SHP77 (cell line): ENCODE measurements at regions not wholly inside any gene's neighbourhood (a gene's known extent, or its start where the extent isn't known, plus 50 kb on each side); places are given as distances from the start of the nearest gene placed in this dataset.

Experiments used
- DNase-seq, 2 experiments: peaks; one replicate each; lab custom pipeline; 2025; lab: John Stamatoyannopoulos, UW

DNA sequence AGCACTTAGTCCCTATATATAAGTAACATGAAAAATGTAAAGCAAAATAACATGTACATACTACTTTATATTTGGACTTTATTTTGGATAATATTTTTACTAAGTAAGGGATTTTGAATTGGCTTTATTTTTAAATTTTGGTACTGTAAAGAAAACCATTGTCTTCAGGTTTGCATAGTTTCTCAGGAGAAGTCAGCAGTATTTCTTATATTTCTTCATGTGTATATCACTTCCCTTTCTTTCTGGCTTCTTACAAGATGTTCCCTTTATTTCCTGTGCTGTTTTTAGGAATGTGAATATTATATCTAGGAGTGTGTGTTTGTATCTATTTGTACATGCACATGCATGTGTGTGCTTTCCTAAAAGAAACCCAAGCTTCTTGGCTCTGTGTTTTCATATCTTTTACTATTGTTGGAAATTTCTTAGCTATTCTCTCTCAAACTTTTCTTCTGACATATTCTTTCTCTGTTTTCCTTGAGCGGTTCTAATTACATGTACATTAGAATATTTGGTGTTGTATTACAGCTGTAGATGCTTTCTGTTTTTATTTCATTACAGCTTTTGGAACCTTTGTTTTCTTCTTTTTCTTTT is 1549.7 kb upstream of the ACVR2A start:
- DNase-seq: no peak

- DNase-seq: no peak
Measured at GRCh38 chr2:146287281-146287680, 1557.5 kb upstream of the ACVR2A start.

GRCh38 chr2:146278881-146279280 is 1565.9 kb upstream of the ACVR2A start:
- DNase-seq: no peak

DNA sequence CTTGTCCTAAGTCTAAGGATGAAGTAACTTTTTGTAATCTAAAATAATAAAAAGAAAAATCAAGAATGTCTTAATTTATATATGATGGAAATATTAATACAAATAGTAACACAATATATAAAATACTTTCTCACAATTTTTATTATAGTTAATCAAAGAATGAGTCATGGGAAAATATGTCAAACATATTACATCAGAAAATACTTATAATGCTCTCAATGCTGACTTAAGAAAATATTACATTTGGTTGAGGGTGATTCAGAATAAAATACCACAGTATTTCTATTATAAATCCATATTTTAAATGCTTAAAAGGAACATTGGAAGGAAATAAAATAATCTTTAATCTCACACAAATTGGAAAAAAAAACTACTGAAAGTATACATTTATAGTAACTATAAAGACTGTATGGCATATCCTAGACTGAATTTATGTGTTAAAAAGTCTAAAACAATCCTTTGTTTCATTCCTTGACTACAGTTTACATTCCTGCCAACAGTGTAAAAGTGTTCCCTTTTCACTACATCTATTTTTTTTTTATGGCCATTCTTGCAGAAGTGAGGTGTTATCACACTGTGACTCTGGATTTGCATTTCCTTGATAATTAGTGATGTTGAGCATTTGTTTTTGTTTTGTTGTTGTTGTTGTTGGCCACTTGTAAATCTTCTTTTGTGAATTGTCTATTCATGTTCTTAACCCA is 1573.5 kb upstream of the ACVR2A start:
- DNase-seq: no peak

GRCh38 chr2:146270618-146271017 is 1574.2 kb upstream of the ACVR2A start:
- no peak for DNase-seq

- no peak for DNase-seq
Measured at GRCh38 chr2:146267093-146267492, 1577.7 kb upstream of the ACVR2A start.

DNA sequence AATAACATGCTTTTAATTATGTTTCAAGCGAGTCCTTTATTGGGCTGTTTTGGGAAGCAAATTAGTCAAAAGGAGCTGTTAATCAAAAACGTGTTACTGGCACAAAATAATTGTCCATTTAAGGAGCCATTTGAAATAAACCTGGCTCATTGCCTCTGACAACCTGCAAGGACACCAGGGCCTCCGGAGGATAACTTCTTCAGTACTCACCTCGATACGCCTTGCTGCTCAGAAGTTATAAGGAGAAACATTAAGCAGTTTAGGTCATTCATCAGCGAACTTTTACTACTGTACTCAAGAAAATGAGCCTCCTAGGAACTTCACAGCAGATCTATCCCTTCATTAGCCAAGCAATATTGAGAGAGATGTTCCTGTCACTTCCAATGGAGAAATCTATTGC is 1579.2 kb upstream of the ACVR2A start:
- DNase-seq: no peak

DNA sequence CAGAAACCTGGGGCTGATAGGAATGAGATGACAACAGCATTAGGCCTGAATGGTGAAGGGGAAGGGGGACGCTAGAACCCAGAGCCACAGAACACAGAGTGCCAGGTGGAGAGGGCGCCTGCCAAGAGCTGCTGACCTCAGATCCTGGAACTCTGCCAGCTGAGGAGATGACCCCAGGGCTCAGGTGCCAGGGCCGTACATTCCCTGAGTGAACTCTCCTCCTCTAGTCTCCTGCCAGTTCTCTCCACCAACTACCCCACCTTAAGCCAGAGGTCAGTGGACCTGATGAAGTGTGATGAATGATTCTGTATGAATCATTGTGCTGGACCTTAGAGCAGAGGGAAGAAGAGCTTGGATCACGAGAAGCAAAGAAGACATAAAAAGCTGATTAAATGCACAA is 1582.2 kb upstream of the ACVR2A start:
- DNase-seq: peak in 1 of 2 experiments; percentile 27

- DNase-seq: no peak
Measured at GRCh38 chr2:146260551-146260950, 1584.3 kb upstream of the ACVR2A start.

GRCh38 chr2:146259816-146260215 is 1585.0 kb upstream of the ACVR2A start:
- DNase-seq: no peak

DNA sequence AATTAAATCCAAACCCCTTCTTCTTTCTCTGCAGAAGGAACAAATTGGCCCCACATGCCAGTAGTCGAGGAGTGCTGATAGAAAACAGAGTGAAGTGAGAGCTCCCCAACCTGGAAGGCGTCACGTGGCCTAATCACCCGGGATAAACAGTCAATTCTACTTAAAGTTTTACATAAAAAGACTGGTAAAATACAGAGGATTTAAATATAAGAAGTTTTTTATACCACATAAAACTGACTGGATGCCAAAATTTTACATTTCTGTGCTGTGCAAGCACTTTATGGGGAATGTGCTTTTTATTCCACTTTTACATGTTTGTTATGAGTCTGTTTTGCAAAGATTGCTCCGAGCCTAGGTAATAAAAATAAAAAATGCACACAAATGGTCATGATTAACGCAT is 1586.8 kb upstream of the ACVR2A start:
- DNase-seq: no peak

GRCh38 chr2:146252119-146252518 is 1592.7 kb upstream of the ACVR2A start:
- no peak for DNase-seq

- DNase-seq: no peak
Measured at GRCh38 chr2:146251328-146251727, 1593.5 kb upstream of the ACVR2A start.

DNA sequence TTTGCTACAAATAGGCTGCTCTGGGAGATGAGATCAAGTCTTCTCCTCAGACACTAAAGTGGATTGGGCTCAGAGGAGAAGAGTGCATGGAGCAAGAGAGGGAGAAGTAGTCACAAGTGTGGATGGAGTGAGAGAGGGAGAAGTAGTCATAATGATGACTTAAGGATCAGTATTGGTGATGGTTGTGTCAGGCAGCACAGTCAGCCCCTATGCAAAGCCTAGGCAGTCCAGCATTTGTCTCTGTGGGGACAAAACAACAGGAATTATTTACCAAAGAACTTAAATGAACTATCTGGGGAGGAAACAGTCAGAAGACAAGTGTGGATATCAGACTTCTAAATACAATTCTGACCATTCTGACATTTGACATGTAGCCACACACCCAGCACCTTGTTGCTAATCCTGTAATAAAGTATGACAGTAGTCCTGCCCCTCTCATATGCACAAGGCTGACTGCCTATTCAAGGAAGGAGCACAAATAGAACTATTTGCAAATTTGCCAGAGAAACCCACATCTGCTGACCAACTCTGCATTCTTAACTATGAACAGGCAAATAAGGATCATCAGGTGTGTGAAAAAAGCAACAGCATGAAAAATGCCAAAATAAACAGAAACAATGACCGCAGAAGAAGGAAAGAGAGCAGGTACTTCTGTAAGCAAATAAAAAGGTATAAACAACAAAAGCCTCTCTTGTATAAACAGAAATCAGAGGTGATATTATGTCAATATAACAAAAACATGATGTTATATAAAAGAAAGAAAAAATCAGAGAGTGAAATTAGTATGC is 1597.9 kb upstream of the ACVR2A start:
- no peak for DNase-seq

GRCh38 chr2:146246002-146246735 is 1598.7 kb upstream of the ACVR2A start:
- no peak for DNase-seq

GRCh38 chr2:146244830-146245229 is 1600.0 kb upstream of the ACVR2A start:
- no peak for DNase-seq

- no peak for DNase-seq
Measured at GRCh38 chr2:146244131-146244530, 1600.7 kb upstream of the ACVR2A start.

DNA sequence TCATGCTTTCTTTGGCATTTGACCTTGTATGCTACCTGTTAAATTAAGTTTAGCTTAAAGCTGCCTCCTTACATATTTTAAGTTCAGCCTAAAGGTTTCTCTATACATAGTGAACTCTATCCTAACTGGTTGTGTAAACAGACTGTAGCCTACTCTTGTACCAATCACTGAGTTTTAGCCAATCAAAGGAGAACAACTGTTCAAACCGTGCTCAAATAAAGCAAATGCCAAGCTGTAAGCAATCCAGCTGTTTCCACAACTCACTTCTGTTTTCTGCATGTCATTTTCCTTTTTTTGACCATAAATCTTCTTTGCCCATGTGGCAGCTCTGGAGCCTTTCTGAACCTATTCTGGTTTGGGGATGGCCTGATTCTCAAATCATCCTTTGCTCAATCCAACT is 1603.8 kb upstream of the ACVR2A start:
- DNase-seq: no peak

- no peak for DNase-seq
Measured at GRCh38 chr2:146240391-146240790, 1604.4 kb upstream of the ACVR2A start.

GRCh38 chr2:146239392-146240135 is 1605.3 kb upstream of the ACVR2A start:
- no peak for DNase-seq

GRCh38 chr2:146238254-146238966 is 1606.4 kb upstream of the ACVR2A start:
- no peak for DNase-seq
